Stomach (tissue), 4 donors: ENCODE measurements at regions not wholly inside any gene's neighbourhood (a gene's known extent, or its start where the extent isn't known, plus 50 kb on each side); places are given as distances from the start of the nearest gene placed in this dataset.

Experiments
- POLR2AphosphoS5 ChIP-seq, 3 donors: sonication (generic); formaldehyde crosslinking; IDR thresholded peaks; one replicate each; pipeline ENCODE4 v1.6.1; 2016; ENCODE audit warnings: antibody characterized with exemption in 3 of 3
- TF ChIP-seq, protein P1 (sequence below), 7 experiments: fragments of 450-650 bp in 4 of 7; fragments of 200-600 bp in 3 of 7; sonication (generic) in 3 of 7; IDR thresholded peaks; one replicate each; pipeline ENCODE4 v1.5.1; 2016 to 2019; ENCODE audit warnings: antibody characterized with exemption in 7 of 7, control low read depth in 2 of 7, mild to moderate bottlenecking in 1 of 7

DNA sequence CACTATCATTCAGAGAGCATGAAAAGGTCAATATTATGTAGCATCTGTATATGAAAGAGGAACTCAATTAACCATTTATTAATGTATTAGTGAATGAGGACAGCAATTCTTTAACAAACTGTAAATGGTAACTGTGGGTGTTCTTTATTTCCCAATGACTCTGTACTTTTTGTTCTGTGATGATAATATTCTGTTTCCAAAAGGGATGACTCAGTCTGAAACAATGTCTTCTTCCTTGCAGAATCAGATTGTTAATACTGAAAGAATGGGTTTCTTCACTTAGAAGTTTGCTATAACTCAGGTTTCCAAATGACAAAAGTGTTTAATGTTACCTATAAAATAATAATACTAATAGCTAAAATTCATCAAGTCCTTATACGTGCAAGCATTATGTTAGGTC, 1518.7 kb upstream of the WWC1 start:
- TF ChIP-seq POLR2AphosphoS5 (IDR thresholded peaks at IDR 0.05) = no peak
- TF ChIP-seq, protein P1, sequence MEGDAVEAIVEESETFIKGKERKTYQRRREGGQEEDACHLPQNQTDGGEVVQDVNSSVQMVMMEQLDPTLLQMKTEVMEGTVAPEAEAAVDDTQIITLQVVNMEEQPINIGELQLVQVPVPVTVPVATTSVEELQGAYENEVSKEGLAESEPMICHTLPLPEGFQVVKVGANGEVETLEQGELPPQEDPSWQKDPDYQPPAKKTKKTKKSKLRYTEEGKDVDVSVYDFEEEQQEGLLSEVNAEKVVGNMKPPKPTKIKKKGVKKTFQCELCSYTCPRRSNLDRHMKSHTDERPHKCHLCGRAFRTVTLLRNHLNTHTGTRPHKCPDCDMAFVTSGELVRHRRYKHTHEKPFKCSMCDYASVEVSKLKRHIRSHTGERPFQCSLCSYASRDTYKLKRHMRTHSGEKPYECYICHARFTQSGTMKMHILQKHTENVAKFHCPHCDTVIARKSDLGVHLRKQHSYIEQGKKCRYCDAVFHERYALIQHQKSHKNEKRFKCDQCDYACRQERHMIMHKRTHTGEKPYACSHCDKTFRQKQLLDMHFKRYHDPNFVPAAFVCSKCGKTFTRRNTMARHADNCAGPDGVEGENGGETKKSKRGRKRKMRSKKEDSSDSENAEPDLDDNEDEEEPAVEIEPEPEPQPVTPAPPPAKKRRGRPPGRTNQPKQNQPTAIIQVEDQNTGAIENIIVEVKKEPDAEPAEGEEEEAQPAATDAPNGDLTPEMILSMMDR (IDR thresholded peaks at IDR 0.05) = no peak
